ENCODE measurements at regions not wholly inside any gene's neighbourhood (a gene's known extent, or its start where the extent isn't known, plus 50 kb on each side); places are given as distances from the start of the nearest gene placed in this dataset.
"Not testable (repeated sequence)": the region's sequence is repeated elsewhere in the genome, so short reads cannot be mapped to it uniquely, and the experiment has no call there.

DNA sequence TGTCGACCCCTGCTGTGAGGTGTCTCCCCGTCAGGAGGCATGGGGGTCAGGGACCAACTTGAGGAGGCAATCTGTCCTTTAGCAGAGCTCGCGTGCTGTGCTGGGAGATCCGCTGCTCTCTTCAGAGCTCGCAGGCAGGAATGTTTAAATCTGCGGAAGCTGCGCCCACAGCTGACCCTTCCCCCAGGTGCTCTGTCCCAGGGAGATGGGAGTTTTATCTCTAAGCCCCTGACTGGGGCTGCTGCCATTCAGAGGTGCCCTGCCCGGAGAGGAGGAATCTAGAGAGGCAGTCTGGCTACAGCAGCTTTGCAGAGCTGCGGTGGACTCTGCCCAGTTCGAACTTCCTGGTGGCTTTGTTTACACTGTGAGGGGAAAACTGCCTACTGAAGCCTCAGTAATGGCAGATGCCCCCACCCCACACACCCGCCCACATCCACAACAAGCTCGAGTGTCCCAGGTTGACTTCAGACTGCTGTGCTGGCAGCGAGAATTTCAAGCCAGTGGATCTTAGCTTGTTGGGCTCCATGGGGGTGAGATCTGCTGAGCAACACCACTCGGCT is 133.1 kb downstream of the CENPC start:
- not testable (repeated sequence) for DNase-seq

DNA sequence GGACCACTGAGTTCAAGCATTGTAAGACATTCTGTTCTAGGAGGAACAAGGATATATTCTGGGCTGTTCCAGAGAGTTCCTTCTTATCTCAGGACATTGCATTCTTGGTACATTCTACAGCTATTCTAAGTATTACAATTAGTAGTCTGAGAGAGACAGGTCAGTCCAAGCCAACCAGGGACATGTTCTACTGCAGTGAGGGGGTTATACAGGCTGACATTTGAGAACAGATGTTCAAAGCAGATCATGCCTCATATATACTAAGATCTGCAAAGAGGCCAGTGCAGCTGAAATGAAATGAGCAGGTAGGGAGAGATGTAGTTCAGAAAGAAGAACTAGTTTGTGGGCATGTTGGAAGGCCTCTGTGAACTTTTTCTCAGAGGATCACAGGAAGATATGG is 142.0 kb downstream of the CENPC start:
- no peak for DNase-seq

DNA sequence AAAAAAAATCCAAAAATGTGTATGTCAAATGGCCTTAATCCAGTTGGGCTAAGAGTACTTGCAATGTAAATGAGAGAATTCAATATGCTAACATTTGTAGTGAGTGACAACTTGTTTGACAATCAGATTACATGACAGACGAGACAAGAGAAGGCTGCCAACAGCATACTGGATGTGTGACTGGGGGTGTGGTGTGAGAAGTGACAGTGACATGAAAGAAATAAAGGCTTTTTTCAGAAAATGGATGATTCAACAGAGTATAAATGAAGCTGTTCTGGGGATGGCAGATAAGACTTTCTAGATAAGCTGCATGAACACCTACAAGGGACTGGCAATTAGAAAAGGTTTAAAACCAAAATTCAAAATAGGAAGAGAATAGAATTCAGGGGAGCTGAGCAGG is 143.4 kb downstream of the CENPC start:
- no peak for DNase-seq

DNA sequence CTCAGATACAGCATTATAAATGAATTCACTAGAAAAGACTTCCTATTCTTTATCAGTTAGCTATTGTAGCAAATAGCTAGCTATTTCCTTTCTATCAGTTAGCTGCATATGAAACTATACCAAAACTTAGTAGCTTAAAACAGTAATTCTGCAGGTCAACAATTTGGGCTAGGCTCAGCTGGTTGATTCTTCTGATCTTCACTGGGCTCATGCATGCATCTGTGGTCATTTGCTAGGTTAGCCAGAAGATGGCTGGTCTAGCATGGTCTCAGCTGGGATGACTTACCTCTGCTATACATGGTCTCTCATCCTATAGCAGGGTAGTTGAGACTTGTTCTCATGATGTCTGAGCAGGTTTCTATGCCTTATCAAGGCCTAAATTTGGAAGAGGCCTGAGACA is 147.4 kb downstream of the CENPC start:
- no peak for DNase-seq

DNA sequence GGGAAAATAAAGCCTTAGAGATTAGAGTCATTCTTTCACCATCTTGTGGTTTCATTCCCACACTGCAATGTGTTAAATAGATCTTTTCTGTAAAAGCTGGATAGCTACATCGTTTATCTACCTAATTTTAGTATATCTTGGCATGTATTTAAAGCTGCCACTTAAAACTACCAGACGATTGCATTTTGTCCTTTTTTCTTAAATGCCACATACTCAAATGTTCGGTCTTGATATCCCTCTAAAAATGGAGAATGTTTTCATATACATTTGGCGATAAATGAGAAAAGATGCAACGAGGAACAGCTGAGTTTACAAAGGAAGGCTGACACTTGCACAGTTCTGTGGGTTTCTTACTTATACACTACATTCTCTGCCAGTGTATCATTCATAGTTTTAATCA is 148.3 kb downstream of the CENPC start:
- DNase-seq, result no peak

DNA sequence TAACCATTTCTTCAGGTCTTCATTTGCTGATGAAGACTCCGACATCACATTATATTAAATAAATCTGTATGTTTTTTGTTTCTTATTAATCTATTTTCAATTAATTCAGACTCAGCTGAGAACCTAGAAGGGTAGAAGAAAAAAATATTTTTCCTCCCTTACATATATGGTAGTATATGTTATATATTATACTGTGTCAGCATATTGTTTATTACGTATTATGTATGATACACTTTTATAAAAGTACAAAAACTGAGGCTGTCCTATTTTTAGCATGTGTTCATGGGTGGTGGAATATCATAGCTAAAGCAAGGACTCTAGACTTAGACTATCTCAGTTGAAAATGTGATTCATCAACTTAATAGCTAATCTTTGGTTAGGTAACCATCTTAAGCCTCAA is 149.3 kb downstream of the CENPC start:
- DNase-seq, result no peak

DNA sequence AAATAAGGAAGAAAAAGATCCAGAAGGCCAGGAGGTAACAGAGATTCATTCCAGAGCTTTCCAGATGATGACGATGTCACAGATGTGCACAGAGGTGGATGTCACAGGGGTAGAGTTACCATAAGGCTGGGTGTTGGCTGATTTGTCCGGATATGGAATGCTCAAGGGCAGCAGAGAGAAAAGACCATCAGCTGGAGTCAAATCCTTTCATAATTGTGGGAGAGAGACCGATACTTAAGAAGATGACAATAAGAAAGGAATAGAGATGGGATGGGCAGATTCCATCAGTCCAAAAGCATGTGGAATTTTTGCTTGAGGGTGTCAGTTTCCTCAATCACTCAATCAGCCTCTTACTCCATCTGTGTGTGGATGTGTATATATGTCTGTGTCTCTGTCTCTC is 150.4 kb downstream of the CENPC start:
- DNase-seq, result no peak

DNA sequence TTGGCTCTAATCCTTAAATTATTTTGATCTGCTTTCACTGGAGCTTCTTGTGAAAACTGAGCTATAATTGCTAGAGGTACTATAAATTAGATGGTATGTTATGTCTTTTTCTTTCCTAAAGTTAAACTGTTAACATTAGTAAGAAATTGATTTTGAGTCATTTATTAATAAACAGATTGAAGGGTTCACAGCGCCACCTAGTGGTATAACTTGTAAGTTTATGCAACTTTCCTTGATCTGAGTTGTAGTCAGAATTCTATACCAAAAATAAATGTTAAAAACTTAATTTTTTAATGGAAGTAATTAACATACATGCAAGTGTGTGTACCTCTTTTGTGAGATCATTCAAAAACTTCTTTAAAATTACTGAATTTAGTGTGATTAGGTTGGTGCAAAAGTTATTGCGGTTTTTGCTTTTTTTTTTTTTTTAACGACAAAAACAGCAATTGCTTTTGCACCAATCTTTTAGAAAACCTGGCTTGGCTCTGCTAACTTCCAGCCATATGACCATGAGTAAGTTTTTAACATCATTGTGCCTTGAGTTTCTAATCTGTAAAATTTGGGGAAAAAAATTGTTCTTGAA is 151.5 kb downstream of the CENPC start:
- peak in 1 of 2 donors; percentile 20 for DNase-seq

DNA sequence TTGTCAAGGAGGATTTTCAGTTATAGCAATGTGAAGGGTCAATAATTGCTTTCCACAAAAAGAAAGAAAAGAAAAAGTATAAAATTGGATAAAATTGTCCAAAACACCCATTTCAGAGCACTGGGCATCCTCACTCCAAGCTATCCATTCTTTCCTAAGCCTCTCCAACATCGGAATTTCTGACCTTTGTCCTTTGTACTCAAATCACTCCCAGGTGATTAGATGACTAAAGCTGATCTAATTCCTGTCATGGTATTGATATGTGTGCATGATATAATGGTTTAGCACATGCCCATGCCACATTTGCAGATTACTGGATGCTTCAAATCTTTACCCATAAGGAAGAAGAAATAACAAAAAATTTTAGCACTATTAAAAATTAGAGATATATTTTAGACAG is 152.3 kb downstream of the CENPC start:
- no peak for DNase-seq

DNA sequence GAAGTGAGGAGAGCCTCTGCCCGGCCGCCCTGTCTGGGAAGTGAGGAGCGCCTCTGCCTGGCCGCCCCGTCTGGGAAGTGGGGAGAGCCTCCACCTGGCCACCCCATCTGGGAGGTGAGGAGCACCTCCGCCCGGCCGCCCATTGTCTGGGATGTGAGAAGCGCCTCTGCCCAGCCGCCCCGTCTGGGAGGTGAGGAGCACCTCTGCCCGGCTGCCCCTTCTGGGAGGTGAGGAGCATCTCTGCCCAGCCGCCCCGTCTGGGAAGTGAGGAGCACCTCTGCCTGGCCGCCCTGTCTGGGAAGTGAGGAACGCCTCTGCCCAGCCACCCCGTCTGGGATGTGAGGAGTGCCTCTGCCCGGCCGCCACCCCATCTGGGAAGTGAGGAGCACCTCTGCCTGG is 163.9 kb downstream of the CENPC start:
- not testable (repeated sequence) for DNase-seq

DNA sequence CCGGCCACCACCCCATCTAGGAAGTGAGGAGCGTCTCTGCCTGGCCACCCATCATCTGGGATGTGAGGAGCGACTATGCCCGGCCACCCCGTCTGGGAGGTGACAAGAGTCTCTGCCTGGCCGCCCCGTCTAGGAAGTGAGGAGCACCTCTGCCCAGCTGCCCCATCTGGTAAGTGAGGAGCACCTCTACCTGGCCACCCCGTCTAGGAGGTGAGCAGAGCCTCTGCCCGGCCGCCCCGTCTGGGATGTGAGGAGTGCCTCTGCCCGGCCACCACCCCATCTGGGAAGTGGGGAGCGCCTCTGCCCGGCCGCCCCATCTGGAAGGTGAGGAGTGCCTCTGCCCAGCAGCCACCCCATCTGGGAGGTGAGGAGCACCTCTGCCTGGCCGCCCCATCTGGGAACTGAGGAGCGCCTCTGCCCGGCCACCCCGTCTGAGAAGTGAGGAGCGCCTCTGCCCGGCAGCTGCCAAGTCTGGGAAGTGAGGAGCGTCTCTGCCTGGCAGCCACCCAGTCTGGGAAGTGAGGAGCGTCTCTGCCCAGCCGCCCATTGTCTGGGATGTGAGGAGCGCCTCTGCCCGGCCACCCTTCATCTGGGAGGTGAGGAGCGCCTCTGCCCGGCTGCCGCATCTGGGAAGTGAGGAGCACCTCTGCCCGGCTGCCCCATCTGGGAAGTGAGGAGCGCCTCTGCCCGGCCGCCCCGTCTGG is 164.4 kb downstream of the CENPC start:
- not testable (repeated sequence) for DNase-seq

DNA sequence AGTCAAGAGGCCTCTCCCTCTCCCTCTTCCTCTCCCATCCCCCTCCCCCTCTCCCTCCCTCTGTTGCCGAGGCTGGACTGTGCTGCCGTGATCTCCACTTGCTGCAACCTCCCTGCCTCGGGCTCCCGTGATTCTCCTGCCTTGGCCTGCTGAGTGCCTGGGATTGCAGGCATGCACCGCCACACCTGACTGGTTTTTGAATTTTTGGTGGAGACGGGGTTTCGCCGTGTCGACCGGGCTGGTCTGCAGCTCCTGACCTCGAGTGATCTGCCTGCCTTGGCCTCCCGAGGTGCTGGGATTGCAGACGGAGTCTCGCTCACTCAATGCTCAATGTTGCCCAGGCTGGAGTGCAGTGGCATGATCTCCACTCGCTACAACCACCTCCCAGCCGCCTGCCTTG is 165.1 kb downstream of the CENPC start:
- no peak for DNase-seq

DNA sequence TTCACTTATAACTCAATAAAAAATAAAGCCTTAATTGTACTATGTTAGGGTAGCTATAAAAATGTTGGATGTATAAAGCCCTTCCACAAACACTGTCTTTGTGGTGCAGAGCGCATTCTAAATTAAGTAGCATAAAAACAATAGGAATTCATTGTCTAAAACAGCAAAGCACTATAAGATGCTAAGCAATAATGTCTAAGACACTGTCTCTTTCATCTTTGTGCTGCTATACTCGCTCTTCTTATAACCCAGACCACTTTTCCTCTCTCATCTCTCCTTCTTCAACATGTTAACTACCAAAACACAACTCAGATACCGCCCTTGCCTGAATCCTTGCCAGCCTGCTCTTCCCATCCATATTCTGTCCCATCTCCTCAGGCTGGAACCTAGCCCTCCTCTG is 170.0 kb downstream of the CENPC start:
- no peak for DNase-seq

DNA sequence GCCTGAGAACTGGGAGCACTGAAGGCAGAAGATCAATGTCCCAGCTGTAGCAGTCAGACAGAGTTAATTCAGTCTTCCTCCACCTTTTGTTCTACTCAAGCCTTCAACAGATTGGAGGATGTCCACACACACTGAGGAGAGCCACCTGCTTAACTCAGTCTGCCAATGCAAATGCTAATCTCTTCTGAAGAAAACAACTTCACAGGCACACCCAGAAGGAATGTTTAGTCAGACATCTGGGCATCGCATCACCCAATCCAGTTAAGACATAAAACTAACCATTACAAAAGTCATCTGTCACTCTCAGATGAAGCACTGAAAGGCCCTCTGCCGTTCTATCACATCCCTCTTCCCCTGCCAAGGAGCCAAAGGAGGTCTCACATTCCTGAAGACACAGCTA is 173.7 kb downstream of the CENPC start:
- no peak for DNase-seq

DNA sequence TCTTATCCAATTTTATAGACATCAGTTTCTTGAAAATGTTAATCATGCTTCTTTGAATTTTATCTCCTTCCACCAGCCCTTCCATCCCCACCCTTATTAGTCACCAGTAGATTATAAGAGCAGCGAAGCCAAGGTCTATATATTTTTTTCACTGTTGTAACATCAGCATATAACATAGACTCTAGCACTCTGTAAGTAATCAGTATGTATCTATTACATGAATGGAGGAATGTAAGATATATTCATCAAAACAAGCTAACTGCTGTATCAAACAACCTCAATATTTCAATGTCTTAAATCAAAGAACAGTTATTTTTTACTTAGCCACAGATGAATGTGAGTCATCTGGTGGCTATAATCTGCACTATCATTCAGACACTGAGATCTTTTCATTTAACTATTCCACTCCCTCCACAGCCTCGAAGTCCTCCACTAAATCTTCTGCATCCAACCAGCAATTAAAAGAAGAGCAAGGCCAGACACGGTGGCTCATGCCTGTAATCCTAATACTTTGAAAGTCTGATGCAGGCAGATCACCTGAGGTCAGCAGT is 178.9 kb downstream of the CENPC start:
- DNase-seq, result no peak

DNA sequence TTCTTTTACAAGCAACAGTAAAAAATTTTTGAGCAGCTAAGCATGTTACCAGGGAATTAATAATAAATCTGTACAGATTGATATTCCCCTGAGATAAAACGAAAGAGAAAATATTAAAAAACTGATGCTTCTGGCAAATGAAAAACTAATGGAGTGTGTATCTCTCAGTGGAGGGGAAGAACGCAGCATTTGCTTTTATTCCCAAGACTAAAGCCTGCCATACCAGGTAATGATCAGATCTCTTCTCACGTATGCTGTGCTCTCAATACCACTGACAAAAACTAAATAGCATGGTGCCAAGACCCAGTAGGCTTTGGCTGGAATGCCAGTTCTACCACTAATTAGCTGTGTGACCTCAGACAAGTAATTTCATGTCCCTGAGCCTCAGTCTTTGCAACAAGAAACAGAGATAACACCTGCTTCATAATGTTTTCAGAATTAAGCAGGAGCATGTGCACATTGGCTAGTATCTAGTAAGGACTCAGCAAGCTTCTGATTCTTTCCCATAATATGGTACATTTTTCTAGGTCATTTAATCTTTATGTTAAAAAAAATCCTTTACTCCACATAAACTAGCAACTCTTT is 179.6 kb downstream of the CENPC start:
- DNase-seq, result no peak

DNA sequence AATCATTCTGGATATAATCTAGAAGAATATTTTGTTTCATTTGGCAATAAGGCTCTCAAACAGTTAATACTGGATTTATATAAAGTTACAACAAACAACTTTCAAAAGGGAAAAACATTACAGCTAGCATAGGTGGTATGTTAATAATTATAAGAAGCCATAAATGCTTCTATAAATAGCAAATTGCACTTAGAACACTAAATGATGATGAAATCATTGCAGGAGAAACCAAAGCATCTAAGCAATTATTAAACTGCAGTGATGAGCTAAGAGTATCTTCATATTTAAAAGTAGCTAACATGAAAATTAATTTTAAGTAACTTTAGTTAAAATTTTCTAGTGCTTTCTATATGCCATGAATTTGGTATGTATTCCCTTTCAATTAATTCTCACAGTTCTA is 189.5 kb downstream of the CENPC start:
- DNase-seq, result no peak

DNA sequence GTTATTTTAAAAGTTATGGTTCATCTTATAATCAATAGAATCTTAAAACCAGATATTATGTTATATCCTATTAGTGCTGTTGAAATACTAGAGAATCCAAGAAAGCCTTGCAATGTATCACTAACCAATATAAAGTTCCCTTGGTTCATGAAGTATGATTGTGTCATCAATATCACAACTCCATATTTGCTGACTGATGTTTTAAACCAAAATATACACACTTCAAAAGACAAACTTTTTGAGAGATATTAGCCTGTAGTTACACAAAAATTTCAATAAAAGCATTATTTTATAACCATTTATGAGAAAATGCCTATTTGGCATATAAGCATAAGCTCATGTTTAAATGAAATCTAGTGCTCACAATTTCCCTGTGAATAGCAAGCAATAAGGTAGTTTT is 198.6 kb downstream of the CENPC start:
- DNase-seq, result no peak

DNA sequence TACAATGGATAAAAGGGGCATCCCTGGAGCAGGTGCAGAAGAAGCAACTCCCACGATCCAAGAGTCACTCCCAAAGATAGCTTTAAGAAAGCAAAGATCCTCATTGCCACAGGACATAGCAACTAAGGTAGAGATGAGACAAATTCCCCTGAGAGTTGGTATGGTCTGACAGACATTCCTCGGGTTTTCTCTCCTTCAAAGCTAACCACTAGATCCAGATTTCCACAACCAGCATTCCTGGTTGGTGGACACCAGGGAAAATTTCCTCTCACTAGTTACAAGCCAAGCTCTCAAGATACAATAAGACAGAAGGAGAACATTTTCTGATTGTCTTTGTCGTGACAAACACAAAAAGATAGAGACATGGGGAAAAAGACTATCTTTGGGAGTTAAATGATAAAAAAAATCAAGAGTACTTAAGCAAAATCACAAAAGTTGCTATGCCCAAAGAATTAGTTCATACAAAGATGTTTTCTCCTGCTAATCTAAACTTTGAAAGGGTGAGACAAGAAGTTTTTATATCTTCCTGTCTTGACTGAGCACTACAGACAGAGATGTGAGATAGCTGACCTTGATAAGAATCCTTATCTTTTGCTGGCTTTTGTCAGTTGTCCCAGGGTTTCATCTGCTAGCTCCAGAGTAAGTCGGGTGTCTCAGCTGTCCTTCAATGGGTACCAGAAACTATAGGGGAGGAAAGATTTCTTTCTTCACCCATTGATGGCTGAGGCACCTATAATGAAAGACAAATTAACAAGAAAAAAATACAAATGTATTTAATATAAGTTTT is 200.5 kb downstream of the CENPC start:
- DNase-seq, result no peak

DNA sequence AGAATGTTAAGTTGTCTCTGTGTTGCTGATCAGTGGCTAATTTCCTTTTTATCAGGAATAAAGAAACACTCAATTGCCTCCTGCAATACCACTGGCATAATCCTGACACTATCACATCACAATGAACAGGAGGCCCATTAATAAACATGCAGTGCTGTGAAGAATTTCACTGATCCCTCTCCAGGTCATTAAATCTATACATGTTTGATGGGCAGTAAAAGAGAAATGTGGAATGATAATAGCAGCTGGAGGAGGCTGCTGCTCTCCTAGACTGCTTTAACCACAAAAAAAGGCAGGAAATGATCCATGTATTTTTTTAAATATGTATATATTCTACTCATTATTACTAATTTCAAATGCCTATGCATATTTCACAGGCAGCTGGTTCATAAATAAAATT is 202.1 kb downstream of the CENPC start:
- no peak for DNase-seq

DNA sequence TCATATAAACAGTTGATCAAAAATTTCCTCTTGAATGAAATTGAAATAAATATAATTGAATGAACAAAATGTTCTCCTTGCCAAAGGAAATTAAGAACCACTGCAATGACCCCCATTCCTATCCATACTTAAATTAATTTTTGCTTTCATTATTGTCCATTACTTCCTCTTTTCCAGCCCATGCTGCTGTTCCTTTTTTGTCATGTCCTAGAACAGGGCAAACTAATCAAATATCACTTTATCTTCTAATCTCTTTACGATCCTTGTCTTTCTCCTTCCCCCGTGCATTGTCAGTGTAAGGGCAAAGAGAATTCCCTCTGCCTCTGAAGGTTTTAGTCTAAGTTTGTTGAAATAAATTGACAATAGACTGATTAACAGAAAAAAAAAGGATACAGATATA is 203.0 kb downstream of the CENPC start:
- DNase-seq, result no peak

DNA sequence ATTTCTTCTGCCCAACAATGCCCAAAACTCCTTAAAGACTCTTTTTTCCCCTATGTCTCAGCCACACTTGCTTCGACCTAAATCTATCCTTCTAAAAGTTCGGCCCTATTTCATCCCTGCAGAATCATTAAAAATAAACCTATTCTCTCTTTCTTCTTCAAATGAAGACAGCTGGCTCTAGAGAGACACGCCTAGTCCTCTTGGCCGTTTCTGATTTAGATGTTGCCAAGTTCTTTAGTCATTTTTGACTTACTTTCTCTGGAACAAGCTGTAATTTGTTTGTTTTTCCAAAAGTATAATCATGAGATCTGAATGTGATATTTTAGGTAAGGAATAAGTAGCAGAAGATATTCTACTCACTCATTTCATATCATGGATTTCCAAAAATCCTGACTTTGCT is 211.6 kb downstream of the CENPC start:
- no peak for DNase-seq

DNA sequence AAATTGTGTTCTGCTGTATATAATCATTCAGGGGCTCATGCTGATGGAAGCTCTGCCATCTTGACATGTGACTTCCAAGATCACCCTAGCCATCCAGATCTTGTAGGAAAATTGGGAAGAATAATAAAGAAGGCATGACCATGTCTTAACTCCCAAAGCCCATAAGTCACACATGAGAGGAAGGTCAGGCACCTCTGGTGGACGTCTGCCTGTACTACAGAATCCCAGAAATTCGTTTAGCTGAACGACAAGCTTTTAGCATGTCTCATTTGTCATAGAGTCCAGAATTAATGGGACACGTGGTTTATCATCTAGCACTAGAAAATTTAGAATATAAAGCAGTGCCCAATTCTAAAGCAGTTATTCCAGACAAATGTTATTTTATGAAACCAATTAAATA is 212.7 kb downstream of the CENPC start:
- no peak for DNase-seq

Data from CD4-positive, alpha-beta T cell treated with Interleukin-1 beta for 1 hour (primary cell).